RPMI8226 (cell line): ENCODE measurements at regions not wholly inside any gene's neighbourhood (a gene's known extent, or its start where the extent isn't known, plus 50 kb on each side); places are given as distances from the start of the nearest gene placed in this dataset.
"Not testable (repeated sequence)": the region's sequence is repeated elsewhere in the genome, so short reads cannot be mapped to it uniquely, and the experiment has no call there.

ENCODE experiments used
- DNase-seq: peaks from one replicate; pipeline ENCODE4 v3.0.0-alpha.2; 2015

- no peak for DNase-seq
These were observed 605.0 kb upstream of the RAB6C start for GRCh38 chr2:129374452-129374851.

GRCh38 chr2:129375632-129376425 is 603.6 kb upstream of the RAB6C start:
- DNase-seq, result no peak

- DNase-seq, result no peak
These were observed 602.9 kb upstream of the RAB6C start for GRCh38 chr2:129376426-129377077.

DNA sequence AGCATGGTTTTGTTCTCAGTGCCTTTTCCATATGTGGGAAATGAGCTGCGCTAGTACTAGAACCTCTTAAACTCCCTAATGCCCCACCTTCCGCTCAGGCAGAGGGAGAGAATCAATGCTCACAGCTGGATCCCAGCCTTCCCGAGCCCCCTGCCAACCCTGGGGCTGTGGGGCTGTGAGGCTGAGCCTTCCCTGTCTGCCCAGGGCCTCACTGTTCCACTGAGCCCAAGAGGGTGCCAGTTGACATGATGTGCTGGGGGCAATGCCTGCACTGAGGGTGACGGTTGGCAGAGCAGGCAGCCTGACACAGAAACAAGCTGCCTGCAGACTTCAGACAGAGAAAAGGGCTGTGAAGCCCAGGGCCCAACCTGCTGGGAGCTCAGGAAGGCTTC is 602.4 kb upstream of the RAB6C start:
- DNase-seq, result no peak

DNA sequence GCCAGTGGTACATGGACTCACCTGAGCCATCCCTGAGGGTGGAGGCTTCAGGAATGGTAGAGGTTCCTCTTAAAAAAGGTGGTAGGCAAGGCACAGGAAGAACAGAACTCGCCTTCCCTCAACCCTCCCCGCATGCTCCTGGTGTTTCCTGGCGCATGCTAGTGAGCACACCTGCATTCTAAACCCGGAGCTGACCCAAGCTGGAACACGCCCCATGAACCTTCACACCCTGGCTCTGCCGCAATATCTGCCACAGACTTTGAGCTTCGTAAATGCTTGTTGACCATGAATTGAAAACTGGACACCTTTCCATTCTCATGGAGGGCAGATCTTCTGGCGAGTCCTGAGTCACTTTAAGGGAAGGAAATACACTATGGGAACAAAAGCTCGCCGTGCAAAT is 601.3 kb upstream of the RAB6C start:
- no peak for DNase-seq

DNA sequence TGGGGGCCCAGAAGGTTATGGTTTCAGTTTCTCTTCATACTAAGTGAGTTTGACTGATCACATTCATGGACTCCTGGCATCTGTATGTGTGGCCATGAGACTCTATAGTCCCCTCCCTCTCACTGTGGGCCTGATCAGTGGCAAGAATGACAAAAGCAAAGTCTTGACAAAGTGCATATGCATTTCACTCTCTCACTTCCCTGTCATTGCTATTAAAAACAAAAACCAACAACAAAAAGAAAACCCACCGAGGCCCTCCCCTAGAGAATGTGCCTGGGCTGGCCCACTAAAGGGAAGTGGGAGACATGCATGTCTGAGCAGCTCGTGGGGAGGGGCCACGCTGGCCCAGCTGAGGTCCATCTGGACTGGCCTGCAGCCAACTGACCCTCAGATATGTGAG is 600.1 kb upstream of the RAB6C start:
- no peak for DNase-seq

DNA sequence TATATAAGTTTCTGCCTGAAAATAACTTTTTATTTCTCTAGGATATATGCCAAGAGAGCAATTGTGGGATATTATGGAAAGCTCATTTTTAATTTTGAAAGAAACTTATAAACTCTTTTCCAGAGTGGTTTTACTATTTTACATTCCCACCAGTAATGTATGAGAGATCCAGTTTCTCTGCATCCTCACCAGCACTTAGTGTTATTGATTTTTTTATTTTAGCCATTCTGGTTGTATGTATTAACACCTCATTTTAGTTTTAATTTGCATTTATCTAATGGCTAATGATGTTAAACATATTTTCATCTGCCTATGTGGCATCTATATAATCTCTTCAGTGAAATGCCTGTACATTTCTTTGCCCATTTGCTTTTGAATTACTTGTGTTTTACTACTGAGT is 597.7 kb upstream of the RAB6C start:
- no peak for DNase-seq

- DNase-seq, result no peak
These were observed 590.6 kb upstream of the RAB6C start for GRCh38 chr2:129388870-129389269.

GRCh38 chr2:129393816-129394215 is 585.6 kb upstream of the RAB6C start:
- no peak for DNase-seq

DNA sequence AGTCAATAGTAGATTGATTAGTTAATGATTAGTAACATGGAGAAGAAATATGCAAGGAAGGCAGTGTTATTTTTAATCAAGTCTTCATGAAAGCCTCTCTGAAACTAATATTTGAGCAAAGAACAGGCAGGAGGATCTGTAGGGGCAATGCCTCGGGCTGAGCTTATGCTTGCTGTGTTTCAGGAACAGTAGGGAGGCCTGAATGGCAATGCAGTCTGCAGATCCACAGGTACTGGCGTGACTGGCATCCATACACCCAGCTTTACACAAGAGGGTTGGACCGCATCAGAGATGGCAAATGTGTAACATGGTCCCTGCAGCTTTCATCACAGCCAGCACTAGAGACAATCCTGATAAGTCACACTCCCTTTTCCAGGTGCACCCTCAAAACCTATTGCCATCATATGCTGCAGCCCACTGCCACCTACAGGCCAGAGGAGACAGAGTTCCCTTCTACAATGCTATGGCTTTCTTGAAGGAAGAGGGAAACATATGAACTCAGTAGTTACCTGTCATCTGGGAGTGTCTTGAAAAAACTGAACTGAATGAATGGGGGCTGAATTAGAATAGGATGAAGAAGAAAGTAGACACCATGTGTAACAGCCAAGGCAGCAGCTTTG is 582.4 kb upstream of the RAB6C start:
- peak; percentile 45 for DNase-seq

- no peak for DNase-seq
These were observed 578.6 kb upstream of the RAB6C start for GRCh38 chr2:129400826-129401225.

DNA sequence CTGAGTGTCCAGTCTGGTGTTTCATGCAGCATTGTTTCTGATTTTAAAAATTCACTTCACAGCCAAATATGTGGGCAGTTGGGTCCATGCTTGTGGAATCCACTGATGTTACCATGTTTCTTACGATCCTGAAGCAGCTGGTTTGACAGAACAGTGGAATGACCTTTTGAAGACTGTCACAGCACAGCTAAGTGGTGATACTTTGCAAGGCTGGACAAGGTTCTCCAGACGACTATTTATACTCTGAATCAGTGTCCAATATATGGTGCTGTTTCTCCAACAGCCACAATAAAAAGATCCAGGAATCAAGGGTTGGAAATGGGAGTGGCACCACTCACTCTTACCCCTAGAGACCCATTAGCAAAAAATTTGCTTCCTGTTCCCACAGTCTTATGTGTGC is 577.4 kb upstream of the RAB6C start:
- no peak for DNase-seq

- DNase-seq, result no peak
These were observed 575.3 kb upstream of the RAB6C start for GRCh38 chr2:129404000-129404685.

DNA sequence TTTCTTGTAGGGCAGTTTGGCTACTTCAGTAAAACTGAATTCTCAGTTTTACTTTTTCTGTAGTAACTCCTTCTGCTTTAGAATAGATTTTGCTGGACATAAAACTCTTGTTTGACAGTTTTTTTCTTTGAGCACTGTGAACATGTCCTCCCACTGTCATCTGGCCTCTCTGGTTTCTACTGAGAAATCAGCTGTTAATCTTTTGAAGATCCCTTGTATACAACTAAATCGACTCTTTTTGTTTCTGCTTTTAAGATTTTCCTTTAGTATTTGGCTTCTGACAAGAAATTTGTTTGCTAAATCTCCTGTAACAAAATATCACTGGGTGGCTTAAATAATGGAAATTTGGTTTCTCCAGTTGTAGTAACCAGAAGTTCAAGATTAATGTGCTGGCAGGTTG is 570.9 kb upstream of the RAB6C start:
- DNase-seq, result no peak

DNA sequence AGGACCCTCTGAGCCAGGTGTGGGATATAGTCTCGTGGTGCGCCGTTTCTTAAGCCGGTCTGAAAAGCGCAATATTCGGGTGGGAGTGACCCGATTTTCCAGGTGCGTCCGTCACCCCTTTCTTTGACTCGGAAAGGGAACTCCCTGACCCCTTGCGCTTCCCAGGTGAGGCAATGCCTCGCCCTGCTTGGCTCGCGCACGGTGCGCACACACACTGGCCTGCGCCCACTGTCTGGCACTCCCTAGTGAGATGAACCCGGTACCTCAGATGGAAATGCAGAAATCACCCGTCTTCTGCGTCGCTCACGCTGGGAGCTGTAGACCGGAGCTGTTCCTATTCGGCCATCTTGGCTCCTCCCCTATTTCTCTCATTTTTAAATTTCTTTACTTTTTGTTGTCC is 562.4 kb upstream of the RAB6C start:
- not testable (repeated sequence) for DNase-seq

DNA sequence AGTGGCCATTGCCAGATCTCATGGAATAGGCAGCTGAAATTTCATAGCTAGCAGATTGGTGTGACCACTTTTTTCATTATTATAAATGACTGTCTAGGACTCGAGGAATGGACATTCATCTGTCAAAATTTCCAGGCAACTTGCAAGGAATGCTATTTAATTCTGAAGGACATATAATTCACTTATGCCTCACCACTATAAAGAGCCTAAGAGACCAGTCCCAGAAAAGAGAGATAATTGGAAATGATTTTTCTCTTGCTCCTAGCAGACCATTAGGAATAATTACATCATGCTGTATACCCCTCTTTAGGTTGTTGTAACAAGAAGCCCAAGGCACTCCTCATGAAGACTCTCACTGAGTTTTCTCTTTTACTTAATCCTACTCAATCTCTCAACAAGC is 557.4 kb upstream of the RAB6C start:
- no peak for DNase-seq

- peak; percentile 5 for DNase-seq
These were observed 551.3 kb upstream of the RAB6C start for GRCh38 chr2:129428086-129428660.

DNA sequence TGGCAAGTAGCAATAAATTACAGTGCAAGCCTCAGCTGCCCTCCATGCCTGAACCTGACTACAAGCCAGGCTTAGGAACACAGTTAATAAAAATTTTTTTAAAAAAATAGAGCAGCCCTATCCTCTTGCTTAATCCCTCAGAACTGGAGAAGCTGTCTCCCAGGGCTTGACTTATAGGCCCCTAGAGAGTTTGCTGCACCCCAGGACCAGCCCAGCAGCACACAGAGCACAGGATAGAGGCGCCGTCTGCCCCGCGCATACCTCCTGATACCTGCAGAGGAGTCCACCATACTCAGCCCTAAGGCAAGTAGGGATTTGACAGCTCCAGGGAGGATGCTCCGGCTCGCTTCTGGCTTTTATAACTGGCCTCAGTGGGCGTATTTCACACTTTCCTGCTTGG is 548.6 kb upstream of the RAB6C start:
- no peak for DNase-seq

- DNase-seq, result no peak
These were observed 547.6 kb upstream of the RAB6C start for GRCh38 chr2:129431881-129432280.

- no peak for DNase-seq
These were observed 542.7 kb upstream of the RAB6C start for GRCh38 chr2:129436809-129437208.

- DNase-seq, result no peak
These were observed 541.7 kb upstream of the RAB6C start for GRCh38 chr2:129437725-129438124.

GRCh38 chr2:129438501-129439057 is 540.9 kb upstream of the RAB6C start:
- DNase-seq, result no peak
